ENCODE measurements at regions not wholly inside any gene's neighbourhood (a gene's known extent, or its start where the extent isn't known, plus 50 kb on each side); places are given as distances from the start of the nearest gene placed in this dataset.

DNA sequence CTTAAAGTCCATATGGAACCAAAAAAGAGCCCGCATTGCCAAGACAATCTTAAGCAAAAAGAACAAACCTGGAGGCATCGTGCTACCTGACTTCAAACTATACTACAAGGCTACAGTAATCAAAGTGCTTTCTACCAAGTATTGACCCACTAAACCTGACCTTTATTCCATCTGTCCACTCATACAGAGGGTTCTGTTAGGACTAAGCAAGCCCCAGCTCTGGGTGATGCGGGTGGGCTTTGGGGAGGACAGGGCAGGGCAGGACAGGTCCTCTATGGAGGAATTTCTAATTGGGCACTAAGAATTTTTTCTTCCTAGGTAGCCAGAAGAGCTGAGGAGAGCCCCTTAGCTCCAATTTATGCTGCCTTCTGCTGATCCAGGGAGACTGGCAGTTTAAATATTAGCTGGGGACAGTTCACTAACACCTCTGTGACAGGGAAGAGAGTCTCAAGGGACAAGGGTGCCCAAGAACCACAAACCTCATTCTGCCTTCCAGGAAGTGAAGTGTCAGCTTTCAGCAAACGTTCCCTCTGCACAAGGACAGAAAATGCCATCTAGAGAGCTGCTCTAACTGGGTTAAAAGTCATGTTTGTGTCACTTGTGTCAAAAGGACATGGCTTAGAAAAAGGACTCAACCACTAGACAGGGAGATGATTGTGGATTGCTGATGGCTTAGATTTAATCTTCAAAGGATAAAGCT, 143.2 kb downstream of the KIT start:
- no peaks in the 10 kb centered on the region for H3K9me3 ChIP-seq
- DNase-seq, result no peak
- no peaks in the 10 kb centered on the region for H3K36me3 ChIP-seq
- intact Hi-C loops (cut with DNase I), result no loop called here
- no peak overlapping the region for H3K9ac ChIP-seq (ENCODE audit: low read depth in 2 of 2, low read length in 2 of 2)
- H3K27ac ChIP-seq, result no peak overlapping the region
- TF ChIP-seq, protein P1, sequence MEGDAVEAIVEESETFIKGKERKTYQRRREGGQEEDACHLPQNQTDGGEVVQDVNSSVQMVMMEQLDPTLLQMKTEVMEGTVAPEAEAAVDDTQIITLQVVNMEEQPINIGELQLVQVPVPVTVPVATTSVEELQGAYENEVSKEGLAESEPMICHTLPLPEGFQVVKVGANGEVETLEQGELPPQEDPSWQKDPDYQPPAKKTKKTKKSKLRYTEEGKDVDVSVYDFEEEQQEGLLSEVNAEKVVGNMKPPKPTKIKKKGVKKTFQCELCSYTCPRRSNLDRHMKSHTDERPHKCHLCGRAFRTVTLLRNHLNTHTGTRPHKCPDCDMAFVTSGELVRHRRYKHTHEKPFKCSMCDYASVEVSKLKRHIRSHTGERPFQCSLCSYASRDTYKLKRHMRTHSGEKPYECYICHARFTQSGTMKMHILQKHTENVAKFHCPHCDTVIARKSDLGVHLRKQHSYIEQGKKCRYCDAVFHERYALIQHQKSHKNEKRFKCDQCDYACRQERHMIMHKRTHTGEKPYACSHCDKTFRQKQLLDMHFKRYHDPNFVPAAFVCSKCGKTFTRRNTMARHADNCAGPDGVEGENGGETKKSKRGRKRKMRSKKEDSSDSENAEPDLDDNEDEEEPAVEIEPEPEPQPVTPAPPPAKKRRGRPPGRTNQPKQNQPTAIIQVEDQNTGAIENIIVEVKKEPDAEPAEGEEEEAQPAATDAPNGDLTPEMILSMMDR (IDR thresholded peaks at IDR 0.05), result no peak
- no peaks in the 10 kb centered on the region for H3K27me3 ChIP-seq
- H3K4me3 ChIP-seq, result no peak overlapping the region
- H3K4me1 ChIP-seq, result no peaks in the 10 kb centered on the region

DNA sequence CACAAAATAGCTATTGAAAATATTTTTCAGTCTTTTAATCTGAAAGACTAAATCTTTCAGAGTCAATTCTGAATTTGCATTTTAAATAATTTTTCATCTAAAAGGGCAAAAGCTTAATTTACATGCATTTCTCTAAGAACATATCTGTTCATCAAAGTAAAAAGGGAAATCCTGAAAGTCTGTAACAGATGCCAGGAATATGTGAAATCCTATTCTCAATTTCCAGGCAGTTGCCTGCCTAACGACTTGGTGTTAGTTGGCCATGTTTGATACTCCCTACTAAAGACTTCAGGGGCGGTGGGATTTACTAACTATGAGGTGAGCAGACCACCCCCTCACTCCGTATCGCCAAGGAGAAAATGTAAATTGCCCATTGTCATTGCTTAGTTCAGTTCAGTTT, 136.8 kb downstream of the KIT start:
- Histone ChIP-seq H3K4me1 (no peaks in the 10 kb centered on the region), H3K4me3 (no peak overlapping the region), H3K9me3 (no peaks in the 10 kb centered on the region), H3K36me3 (no peaks in the 10 kb centered on the region), H3K27ac (no peak overlapping the region), H3K9ac (ENCODE audit: low read depth in 2 of 2, low read length in 2 of 2) (no peak overlapping the region), H3K27me3 (no peaks in the 10 kb centered on the region)
- no peak for DNase-seq
- TF ChIP-seq, protein P1 (IDR thresholded peaks at IDR 0.05), result no peak
- intact Hi-C loops (cut with DNase I), result no loop called here

- Histone ChIP-seq H3K4me1 (no peaks in the 10 kb centered on the region), H3K4me3 (no peak overlapping the region)
- intact Hi-C loops (cut with DNase I), result no loop called here
Measured at GRCh38 chr4:54793856-54794422, 136.2 kb downstream of the KIT start.

More at GRCh38 chr4:54793856-54794422, 136.2 kb downstream of the KIT start:
- H3K36me3 ChIP-seq, result no peaks in the 10 kb centered on the region
- H3K27ac ChIP-seq, result no peak overlapping the region
- H3K27me3 ChIP-seq, result no peaks in the 10 kb centered on the region
- H3K9ac ChIP-seq (ENCODE audit: low read depth in 2 of 2, low read length in 2 of 2), result no peak overlapping the region
- TF ChIP-seq, protein P1 (IDR thresholded peaks at IDR 0.05), result no peak
- DNase-seq, result no peak
- no peaks in the 10 kb centered on the region for H3K9me3 ChIP-seq
